ENCODE measurements at regions not wholly inside any gene's neighbourhood (a gene's known extent, or its start where the extent isn't known, plus 50 kb on each side); places are given as distances from the start of the nearest gene placed in this dataset.

DNA sequence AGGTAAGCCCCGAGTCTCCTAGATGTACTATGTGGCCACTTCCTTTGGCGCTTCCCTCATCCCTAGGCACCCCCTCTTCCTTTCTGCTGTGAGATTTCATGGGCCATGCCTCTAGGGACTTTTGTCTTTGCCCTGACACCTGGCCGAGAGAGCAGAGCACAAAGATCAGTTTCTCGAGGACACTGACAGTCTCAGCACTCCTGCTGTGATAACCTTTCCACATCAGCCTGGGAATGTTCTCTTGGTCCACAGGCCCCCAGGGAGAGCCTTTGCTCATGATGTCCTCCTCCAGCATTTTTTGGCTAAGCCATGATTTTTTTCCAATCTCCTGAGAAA, 127.0 kb upstream of the CPEB4 start:
- Histone ChIP-seq H3K4me3 (ENCODE audit: extremely low read depth in 1 of 4, insufficient read depth in 2 of 4, low read depth in 3 of 4, low read length in 4 of 4) (no peak overlapping the region), H3K4ac (replicated peaks; ENCODE audit: insufficient read length, low read depth, low read length) (no peak overlapping the region), H3K23me2 (ENCODE audit: low read depth, low read length) (peaks cover 3% of the 10 kb centered on the region), H4K8ac (ENCODE audit: extremely low read depth, insufficient read depth, low read length) (no peak overlapping the region), H3K27me3 (replicated peaks in 1 of 4; ENCODE audit: control insufficient read depth in 3 of 4, extremely low read depth in 1 of 4, insufficient read depth in 3 of 4, low read length in 3 of 4) (0 out of 7 replicates have a peak, but pooled peaks cover 0 to 2% (median 0%) of the 10 kb centered on the region in 4 experiments), H3K79me1 (ENCODE audit: low read depth, low read length) (no peaks in the 10 kb centered on the region), H3K36me3 (ENCODE audit: control insufficient read depth in 2 of 4, insufficient read depth in 4 of 4, low read length in 3 of 4) (no peaks in the 10 kb centered on the region; a peak in 1 of 8 replicates), H2BK20ac (ENCODE audit: low read length) (no peak overlapping the region), H3K18ac (ENCODE audit: extremely low read depth, low read length) (no peak overlapping the region), H3K23ac (ENCODE audit: insufficient read length) (no peak overlapping the region), H3K27ac (ENCODE audit: low read depth, low read length) (no peak overlapping the region), H3K4me1 (replicated peaks in 1 of 4; ENCODE audit: control insufficient read depth in 3 of 4, insufficient read depth in 4 of 4, low read length in 3 of 4) (peaks cover 0 to 5% (median under 1%) of the 10 kb centered on the region in 4 experiments; a peak in 2 of 7 replicates), H4K5ac (ENCODE audit: insufficient read length, low read depth, low read length) (no peak overlapping the region), H4K20me1 (replicated peaks in 1 of 2; ENCODE audit: control insufficient read depth in 1 of 2, insufficient read depth in 2 of 2, low read length in 2 of 2) (no peaks in the 10 kb centered on the region), H3K9me3 (ENCODE audit: insufficient read depth in 2 of 2, low read depth in 1 of 2, low read length in 1 of 2) (no peaks in the 10 kb centered on the region), H3K79me2 (ENCODE audit: control insufficient read depth in 1 of 2, insufficient read depth in 2 of 2, low read length in 2 of 2) (no peaks in the 10 kb centered on the region), H3K14ac (ENCODE audit: insufficient read length) (no peak overlapping the region), H2AFZ (ENCODE audit: low read length) (no peak overlapping the region), H3K4me2 (ENCODE audit: insufficient read depth in 1 of 2, low read depth in 2 of 2, low read length in 2 of 2) (no peak overlapping the region), H3K56ac (replicated peaks; ENCODE audit: insufficient read length, low read depth, low read length) (no peak overlapping the region), H2BK5ac (ENCODE audit: low read depth, low read length) (no peak overlapping the region), H2BK120ac (replicated peaks; ENCODE audit: low read depth, low read length) (no peak overlapping the region), H2BK12ac (ENCODE audit: low read depth, low read length) (peak overlapping the region; percentile 64; the same call in 1 of the 2 replicates), H4K91ac (replicated peaks; ENCODE audit: insufficient read length, low read length) (no peak overlapping the region), H2AK5ac (ENCODE audit: low read depth, low read length) (no peak overlapping the region), H3K9ac (replicated peaks in 1 of 4; ENCODE audit: extremely low read depth in 1 of 4, low read depth in 3 of 4, low read length in 3 of 4) (no peak overlapping the region), H2BK15ac (ENCODE audit: low read length) (no peak overlapping the region; the same call in 1 of the 2 replicates)
- ChIA-PET CTCF (ENCODE audit: partially characterized antibody) (interaction anchor here (1.2 to 1.5 kb wide), 2 partner anchors 49 to 123 kb away, joined by 3 to 6 read pairs; no protein-coding TSS in a partner anchor), POLR2A (ENCODE audit: partially characterized antibody) (no interaction called here)
- no peak for FAIRE-seq
- 90% methylated on average over 4 of the region's 4 CpGs; no CpG with 5 or more reads in 1 of the 2 experiments for WGBS, 2 experiments (ENCODE audit: extremely low coverage in 1 of 2, insufficient coverage in 1 of 2, insufficient read length in 1 of 2, insufficient replicate concordance in 2 of 2, low coverage in 1 of 2, low lambda C conversion rate in 2 of 2, missing lambda C conversion rate in 1 of 2)
- DNase-seq (ENCODE audit: low read depth in 1 of 2, low spot score in 2 of 2) = no peak
- TF ChIP-seq POU5F1 (IDR thresholded peaks at IDR 0.05; ENCODE audit: low read depth, low read length) = no peak
- TF ChIP-seq ASH2L (IDR thresholded peaks at IDR 0.05; ENCODE audit: low read length) = no peak
- TF ChIP-seq HDAC6 (IDR thresholded peaks at IDR 0.05; ENCODE audit: low read depth, low read length) = no peak
- TF ChIP-seq TEAD4 (IDR thresholded peaks at IDR 0.05; ENCODE audit: low read depth, low read length) = no peak
- no peak for TF ChIP-seq RNF2 (IDR thresholded peaks at IDR 0.05; ENCODE audit: borderline replicate concordance, low read depth, low read length, missing control alignments, poor library complexity, severe bottlenecking)
- TF ChIP-seq RFX5 (IDR thresholded peaks at IDR 0.05; ENCODE audit: borderline replicate concordance, low read depth, low read length) = no peak
- TF ChIP-seq SP2 (IDR thresholded peaks at IDR 0.05; ENCODE audit: low read length) = no peak
- no peak for TF ChIP-seq KDM4A (IDR thresholded peaks at IDR 0.05; ENCODE audit: low read depth, low read length, severe bottlenecking)
- TF ChIP-seq YY1 (IDR thresholded peaks at IDR 0.05; ENCODE audit: low read depth, low read length) = no peak
- no peak for TF ChIP-seq SIX5 (IDR thresholded peaks at IDR 0.05; ENCODE audit: low read depth, low read length)
- no peak for TF ChIP-seq EP300 (IDR thresholded peaks at IDR 0.05; ENCODE audit: borderline replicate concordance in 1 of 2, low read depth in 2 of 2, low read length in 2 of 2)
- TF ChIP-seq POLR2A (IDR thresholded peaks at IDR 0.05; ENCODE audit: control extremely low read depth in 1 of 2, low read depth in 2 of 2, low read length in 2 of 2) = no peak
